GM21576 (cell line): ENCODE measurements at regions not wholly inside any gene's neighbourhood (a gene's known extent, or its start where the extent isn't known, plus 50 kb on each side); places are given as distances from the start of the nearest gene placed in this dataset.

Source experiments
- ATAC-seq: cut with Tn5 transposase; IDR thresholded peaks from one replicate; pipeline ENCODE4 v1.9.1; 2021; ENCODE audit warnings: mild to moderate bottlenecking, moderate library complexity; ENCODE audit not compliant: unreplicated experiment

GRCh38 chr12:125267114-125267513 is 201.9 kb downstream of the AACS start:
- ATAC-seq, result no peak

- ATAC-seq, result no peak
Observed at GRCh38 chr12:125269276-125269675, 204.0 kb downstream of the AACS start.

GRCh38 chr12:125271892-125272291 is 206.7 kb downstream of the AACS start:
- no peak for ATAC-seq

GRCh38 chr12:125272383-125272933 is 207.2 kb downstream of the AACS start:
- no peak for ATAC-seq

- no peak for ATAC-seq
Observed at GRCh38 chr12:125276567-125276966, 211.3 kb downstream of the AACS start.

GRCh38 chr12:125280482-125281377 is 215.5 kb downstream of the AACS start:
- ATAC-seq, result no peak

GRCh38 chr12:125282921-125283320 is 217.7 kb downstream of the AACS start:
- ATAC-seq, result no peak

GRCh38 chr12:125283521-125283920 is 218.3 kb downstream of the AACS start:
- ATAC-seq, result no peak

GRCh38 chr12:125284087-125284486 is 218.9 kb downstream of the AACS start:
- ATAC-seq, result no peak

- ATAC-seq, result no peak
Observed at GRCh38 chr12:125284945-125285685, 219.9 kb downstream of the AACS start.

- no peak for ATAC-seq
Observed at GRCh38 chr12:125286005-125286727, 220.9 kb downstream of the AACS start.

- ATAC-seq, result peak; percentile 58
Observed at GRCh38 chr12:125287155-125287847, 222.1 kb downstream of the AACS start.

- no peak for ATAC-seq
Observed at GRCh38 chr12:125288931-125289928, 224.0 kb downstream of the AACS start.

- no peak for ATAC-seq
Observed at GRCh38 chr12:125289970-125290369, 224.7 kb downstream of the AACS start.

GRCh38 chr12:125292700-125293099 is 227.5 kb downstream of the AACS start:
- no peak for ATAC-seq

- no peak for ATAC-seq
Observed at GRCh38 chr12:125295550-125295949, 230.3 kb downstream of the AACS start.

GRCh38 chr12:125296701-125297100 is 231.5 kb downstream of the AACS start:
- no peak for ATAC-seq

- no peak for ATAC-seq
Observed at GRCh38 chr12:125299840-125300239, 234.6 kb downstream of the AACS start.

- no peak for ATAC-seq
Observed at GRCh38 chr12:125300249-125300648, 235.0 kb downstream of the AACS start.
